K562 (cell line): ENCODE measurements at regions not wholly inside any gene's neighbourhood (a gene's known extent, or its start where the extent isn't known, plus 50 kb on each side); places are given as distances from the start of the nearest gene placed in this dataset.

Experiments
- POU5F1 ChIP-seq: fragments of 150-350 bp; IDR thresholded peaks from 2 replicates; pipeline ENCODE4 v1.6.1; 2014; ENCODE audit warnings: borderline replicate concordance, low read length, low read depth, mild to moderate bottlenecking; ENCODE audit not compliant: partially characterized antibody
- ZNF408 ChIP-seq: fragments of 250-450 bp; sonication (Bioruptor Pico); IDR thresholded peaks from 2 replicates; pipeline ENCODE4 v1.4.0; 2020; ENCODE audit warnings: low read depth, mild to moderate bottlenecking, moderate library complexity
- TF ChIP-seq, protein P1 (sequence below): fragments of 250-450 bp; sonication (Bioruptor Pico); IDR thresholded peaks from 2 replicates; pipeline ENCODE4 v1.8.0; 2021; ENCODE audit warnings: borderline replicate concordance, mild to moderate bottlenecking, moderate library complexity; ENCODE audit not compliant: poor library complexity, severe bottlenecking

DNA sequence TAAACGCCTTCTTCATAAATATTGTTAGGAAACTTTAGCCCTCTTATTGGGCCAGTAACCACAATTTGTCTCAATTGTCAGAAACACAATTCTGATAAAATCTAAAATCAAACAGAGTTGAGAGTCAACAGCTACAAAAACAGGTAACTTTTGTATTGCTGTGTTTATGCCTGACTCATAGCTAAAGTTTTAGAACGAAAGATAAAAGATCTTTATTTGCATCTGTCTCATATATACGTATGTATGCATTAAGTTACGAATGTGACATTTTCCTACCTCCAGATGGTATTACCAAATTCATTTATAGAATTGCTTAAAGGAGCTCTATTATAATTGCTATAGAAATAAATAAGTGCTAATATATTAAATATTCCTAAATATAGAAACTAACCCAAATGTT lies 887.9 kb upstream of the NDST4 start:
- TF ChIP-seq POU5F1 (no peak), ZNF408 (CRISPR knock-in tag) (no peak)
- TF ChIP-seq, protein P1, sequence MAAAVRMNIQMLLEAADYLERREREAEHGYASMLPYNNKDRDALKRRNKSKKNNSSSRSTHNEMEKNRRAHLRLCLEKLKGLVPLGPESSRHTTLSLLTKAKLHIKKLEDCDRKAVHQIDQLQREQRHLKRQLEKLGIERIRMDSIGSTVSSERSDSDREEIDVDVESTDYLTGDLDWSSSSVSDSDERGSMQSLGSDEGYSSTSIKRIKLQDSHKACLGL: no peak
